NCI-H2196 (cell line): ENCODE measurements at regions not wholly inside any gene's neighbourhood (a gene's known extent, or its start where the extent isn't known, plus 50 kb on each side); places are given as distances from the start of the nearest gene placed in this dataset.
"Not testable (repeated sequence)": the region's sequence is repeated elsewhere in the genome, so short reads cannot be mapped to it uniquely, and the experiment has no call there.

Experiments used
- DNase-seq: peaks from one replicate; lab custom pipeline; 2025; ENCODE audit not compliant: unreplicated experiment; lab: John Stamatoyannopoulos, UW

DNA sequence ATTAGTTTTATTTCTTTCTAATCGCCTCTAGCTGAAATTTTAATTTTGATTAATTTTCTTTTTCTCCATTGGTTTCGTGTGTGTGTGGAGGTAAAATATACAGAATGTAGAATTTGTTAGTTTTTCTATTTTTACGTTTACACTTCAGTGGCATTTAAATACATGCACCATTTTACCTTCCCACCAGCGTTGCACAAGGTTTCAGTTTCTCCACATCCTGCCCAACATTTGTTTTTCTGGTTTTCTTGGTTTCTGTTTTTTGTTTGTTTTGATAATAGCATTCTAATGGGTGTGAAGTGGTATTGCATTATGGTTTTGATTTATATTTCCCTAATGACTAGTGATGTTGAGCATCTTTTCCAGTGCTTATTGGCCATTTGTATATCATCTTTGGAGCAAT is 871.4 kb upstream of the DEFB115 start:
- not testable (repeated sequence) for DNase-seq

DNA sequence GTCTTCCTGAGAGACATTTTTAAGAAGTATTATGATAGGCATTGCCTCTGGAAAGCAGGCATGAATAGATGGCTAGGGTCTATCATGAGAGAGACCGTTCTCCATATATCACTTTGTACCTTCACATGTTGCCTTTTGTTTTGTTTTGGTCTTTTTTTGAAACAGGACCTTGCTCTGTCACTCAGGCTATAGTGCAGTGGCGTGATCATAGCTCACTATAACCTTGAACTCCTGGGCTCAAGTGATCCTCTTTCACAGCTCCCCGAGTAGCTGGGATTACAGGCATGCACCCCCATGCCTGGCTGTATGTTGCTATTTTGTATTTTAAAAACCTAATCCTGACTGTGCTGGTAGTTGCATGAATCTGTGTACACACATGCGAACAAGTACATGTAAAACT is 869.6 kb upstream of the DEFB115 start:
- not testable (repeated sequence) for DNase-seq

DNA sequence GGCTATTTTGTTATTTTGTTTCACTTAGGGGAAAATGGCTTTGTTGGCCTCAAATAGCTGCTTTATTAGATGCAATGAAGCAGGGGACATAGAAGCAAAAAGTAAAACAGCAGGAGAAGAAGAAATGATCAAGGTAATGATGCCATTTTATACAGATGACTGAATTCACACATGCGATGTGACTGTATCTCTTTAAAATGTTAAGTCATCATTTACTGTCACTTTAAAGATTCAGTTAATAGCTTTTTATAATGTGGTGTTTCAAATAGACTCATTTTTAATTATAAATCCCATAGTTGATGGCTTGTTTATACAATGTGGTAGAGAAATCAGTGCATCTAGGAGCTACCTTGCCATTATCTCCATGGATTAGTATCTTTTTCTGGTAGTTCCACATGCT is 863.9 kb upstream of the DEFB115 start:
- not testable (repeated sequence) for DNase-seq

DNA sequence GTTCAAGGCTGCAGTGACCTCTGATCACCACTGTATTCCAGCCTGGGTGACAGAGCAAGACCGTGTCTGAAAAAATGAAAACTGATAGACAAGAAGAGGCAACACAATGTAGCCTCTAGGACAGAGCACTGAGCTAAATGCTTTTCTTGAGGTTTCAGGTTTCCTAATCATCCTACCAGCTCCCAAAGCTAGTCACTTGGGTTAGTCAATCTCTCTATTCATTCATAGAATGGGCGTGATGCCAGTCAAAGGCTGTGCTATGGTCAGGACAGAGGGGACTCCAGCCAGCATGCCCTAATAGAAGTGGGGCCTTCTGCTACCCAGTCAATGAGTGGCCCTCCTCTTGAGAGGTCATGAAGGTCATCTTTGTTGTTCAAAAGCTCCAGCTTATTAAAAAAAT is 860.4 kb upstream of the DEFB115 start:
- not testable (repeated sequence) for DNase-seq

DNA sequence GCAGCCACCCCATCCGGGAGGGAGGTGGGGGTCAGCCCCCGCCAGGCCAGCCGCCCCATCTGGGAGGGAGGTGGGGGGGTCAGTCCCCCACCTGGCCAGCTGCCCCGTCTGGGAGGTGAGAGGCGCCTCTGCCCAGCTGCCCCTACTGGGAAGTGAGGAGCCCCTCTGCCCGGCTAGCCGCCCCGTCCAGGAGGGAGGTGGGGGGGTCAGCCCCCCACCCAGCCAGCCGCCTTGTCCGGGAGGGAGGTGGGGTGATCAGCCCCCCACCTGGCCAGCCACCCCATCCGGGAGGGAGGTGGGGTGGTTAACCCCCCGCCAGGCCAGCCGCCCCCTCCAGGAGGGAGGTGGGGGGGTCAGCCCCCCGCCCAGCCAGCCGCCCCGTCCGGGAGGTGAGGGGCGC is 852.4 kb upstream of the DEFB115 start:
- DNase-seq = not testable (repeated sequence)

DNA sequence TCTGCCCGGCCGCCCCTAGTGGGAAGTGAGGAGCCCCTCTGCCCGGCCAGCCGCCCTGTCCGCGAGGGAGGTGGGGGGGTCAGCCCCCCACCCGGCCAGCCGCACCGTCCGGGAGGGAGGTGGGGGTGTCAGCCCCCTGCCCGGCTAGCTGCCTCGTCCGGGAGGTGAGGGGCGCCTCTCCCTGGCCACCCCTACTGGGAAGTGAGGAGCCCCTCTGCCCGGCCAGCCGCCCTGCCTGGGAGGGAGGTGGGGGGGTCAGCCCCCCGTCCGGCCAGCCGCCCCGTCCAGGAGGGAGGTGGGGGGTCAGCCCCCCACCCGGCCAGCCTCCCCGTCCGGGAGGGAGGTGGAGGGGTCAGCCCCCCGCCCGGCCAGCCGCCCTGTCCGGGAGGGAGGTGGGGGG is 851.9 kb upstream of the DEFB115 start:
- not testable (repeated sequence) for DNase-seq

DNA sequence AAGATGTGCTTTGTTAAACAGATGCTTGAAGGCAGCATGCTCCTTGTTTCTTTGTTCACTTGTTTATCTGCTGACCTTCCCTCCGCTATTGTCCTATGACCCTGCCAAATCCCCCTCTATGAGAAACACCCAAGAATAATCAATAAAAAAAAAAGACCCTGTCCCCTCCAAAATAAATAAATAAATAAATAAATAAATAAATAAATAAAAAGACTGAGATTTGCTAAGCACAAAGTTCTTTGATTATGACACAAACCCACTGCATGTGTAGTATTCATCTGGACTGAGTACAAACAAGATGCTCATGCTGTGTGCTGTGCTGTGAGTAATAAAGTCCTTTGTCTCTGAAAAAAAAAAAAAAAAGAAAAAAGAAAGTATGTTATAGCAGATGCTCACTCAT is 851.1 kb upstream of the DEFB115 start:
- DNase-seq = not testable (repeated sequence)

DNA sequence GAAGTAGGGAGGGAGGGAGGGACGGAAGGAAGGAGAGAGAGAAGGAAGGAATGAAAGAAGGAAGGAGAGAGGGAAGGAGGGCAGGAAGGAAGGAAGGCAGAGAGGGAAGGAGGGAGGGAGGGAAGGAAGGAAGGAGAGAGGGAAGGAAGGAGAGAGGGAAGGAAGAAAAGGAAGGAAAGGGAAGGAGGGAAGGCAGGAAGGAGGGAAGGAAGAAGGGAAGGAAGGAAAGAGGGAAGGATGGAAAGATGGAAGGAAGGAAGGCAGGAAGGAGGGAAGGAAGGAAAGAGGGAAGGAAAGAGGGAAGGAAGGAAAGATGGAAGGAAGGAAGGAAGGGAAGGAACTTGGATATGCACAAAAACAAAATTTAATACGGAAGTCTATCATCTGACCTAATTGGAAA is 844.5 kb upstream of the DEFB115 start:
- DNase-seq = no peak

DNA sequence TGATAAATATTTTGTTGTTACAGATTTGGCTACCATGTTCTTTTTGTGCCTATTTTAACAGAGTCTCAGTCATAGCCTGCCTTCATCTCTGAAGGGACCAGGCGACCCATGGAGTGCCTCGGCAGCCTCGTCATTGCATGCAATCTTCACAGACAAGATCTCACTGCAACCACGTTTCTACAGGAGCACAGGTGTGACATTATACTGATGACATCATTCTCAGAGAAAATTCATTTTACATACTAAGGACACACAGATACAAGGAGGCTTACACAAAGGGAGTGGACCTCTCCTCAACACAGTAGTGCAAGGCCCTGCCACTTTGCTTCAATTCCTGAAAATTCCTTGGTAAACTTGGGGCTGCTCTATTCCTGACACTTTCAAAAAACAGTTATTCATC is 840.1 kb upstream of the DEFB115 start:
- not testable (repeated sequence) for DNase-seq

DNA sequence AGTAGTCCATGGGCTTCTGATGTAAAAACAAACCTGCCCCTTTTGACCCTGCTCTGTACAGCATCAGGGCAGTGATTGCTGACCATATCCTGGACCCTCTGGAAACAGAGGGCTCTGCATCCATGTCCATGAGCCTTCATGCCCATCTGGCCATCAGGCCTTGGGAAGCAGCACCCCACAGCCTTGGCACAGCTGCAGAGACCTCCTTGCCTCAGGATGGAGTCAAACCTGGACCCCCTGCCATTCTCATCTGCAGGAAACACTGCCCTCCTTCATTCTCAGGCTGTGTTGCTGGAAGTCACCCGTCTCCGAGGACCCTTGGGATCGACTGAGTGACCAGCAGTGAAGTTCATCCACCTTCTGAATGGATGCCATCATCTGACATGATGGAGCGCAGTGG is 839.1 kb upstream of the DEFB115 start:
- not testable (repeated sequence) for DNase-seq

DNA sequence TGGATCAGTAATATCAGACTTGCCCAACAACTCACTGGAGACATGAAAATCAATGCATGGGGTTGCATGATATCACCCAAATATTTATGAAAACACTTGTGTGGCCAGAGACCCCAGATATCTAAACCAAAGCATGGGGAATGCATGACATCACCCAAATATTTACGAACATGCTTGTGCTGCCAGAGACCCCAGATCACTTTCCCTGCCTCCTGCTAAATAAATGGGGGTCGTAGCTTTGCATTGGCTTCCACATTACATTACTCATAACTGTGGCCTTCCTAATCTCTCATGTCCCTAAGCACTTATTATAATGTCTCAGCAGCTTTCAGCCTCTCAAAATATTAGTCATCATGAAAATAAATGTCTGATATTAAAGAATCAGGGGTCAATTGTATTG is 838.0 kb upstream of the DEFB115 start:
- no peak for DNase-seq

DNA sequence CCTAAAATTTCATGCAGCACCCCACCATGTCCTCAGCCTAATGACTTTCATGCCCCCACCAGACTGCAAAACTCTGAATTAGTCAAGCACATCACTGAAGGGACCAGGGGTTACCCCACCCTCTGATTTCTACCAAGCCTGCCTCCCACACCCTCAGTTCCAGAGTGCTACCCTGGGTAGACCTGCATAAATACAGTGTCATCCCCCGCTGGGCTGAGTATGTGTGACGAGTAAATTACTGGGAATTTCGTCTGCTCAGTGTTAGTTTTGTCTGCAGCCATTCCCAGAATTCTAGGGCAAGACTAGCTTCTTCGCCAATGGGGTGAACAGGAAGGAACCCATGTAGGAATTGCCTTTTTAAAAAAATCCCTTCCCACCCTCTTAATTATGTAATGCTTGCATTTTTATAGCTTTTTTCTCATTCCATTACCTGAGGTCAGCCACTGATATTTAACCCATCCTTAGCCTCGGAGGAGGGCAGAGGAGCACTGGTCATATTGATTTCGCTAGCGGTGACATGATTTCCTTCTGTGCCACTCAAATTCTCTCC is 837.5 kb upstream of the DEFB115 start:
- not testable (repeated sequence) for DNase-seq
